ENCODE measurements at regions not wholly inside any gene's neighbourhood (a gene's known extent, or its start where the extent isn't known, plus 50 kb on each side); places are given as distances from the start of the nearest gene placed in this dataset.

DNA sequence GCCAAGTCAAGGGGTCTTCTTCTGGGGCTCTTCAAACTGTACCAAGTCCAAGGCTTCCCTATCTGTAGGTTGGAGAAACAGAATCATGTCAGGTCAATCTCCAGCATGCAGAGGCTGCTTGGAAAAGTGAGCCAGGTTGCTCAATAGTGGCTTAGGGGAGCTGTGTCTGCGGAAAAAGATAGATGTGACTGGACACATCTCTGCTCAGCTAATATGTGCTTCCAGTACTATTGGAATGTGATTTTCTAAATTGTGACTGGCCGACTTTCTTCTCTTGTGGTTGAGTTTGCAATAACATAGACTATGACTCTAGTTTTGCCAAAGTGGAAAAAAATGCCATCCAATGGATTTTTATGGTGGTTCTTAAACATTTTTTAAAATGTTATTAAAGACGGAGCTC is 136.7 kb downstream of the BOD1 start:
- DNase-seq, result no peak
- WGBS (ENCODE audit: insufficient coverage), result 57% methylated on average over 3 of the region's 3 CpGs
- ChIA-PET POLR2A (no interaction called here), CTCF (no interaction called here)
- Histone ChIP-seq H3K4me1 (ENCODE audit: control extremely low read depth in 1 of 4, control insufficient read depth in 4 of 4, insufficient read depth in 4 of 4, low read length in 3 of 4) (no peaks in the 10 kb centered on the region), H3K4me3 (ENCODE audit: control insufficient read depth in 1 of 7, extremely low read depth in 1 of 7, insufficient read depth in 4 of 7, low read depth in 2 of 7, low read length in 6 of 7) (no peak overlapping the region), H3K36me3 (ENCODE audit: control insufficient read depth in 4 of 4, insufficient read depth in 4 of 4, low read length in 3 of 4) (no peaks in the 10 kb centered on the region), H3K9me3 (ENCODE audit: control extremely low read depth in 1 of 5, control insufficient read depth in 4 of 5, insufficient read depth in 2 of 5, low read depth in 1 of 5, low read length in 4 of 5) (no peaks in the 10 kb centered on the region), H3K27me3 (replicated peaks in 2 of 5; ENCODE audit: control insufficient read depth in 4 of 5, insufficient read depth in 5 of 5, low read length in 4 of 5) (peaks cover 0 to 24% (median 3%) of the 10 kb centered on the region in 5 experiments), H3K27ac (ENCODE audit: insufficient read depth in 1 of 2, low read depth in 1 of 2, low read length in 2 of 2, poor library complexity in 1 of 2, severe bottlenecking in 2 of 2) (no peak overlapping the region)

- 82% methylated on average over 12 of the region's 13 CpGs for WGBS (ENCODE audit: insufficient coverage)
- Histone ChIP-seq H3K27me3 (replicated peaks in 2 of 5; ENCODE audit: control insufficient read depth in 4 of 5, insufficient read depth in 5 of 5, low read length in 4 of 5) (peaks cover 0 to 28% (median 3%) of the 10 kb centered on the region in 5 experiments), H3K27ac (ENCODE audit: insufficient read depth in 1 of 2, low read depth in 1 of 2, low read length in 2 of 2, poor library complexity in 1 of 2, severe bottlenecking in 2 of 2) (no peak overlapping the region), H3K36me3 (ENCODE audit: control insufficient read depth in 4 of 4, insufficient read depth in 4 of 4, low read length in 3 of 4) (no peaks in the 10 kb centered on the region), H3K4me1 (ENCODE audit: control extremely low read depth in 1 of 4, control insufficient read depth in 4 of 4, insufficient read depth in 4 of 4, low read length in 3 of 4) (no peaks in the 10 kb centered on the region), H3K9me3 (ENCODE audit: control extremely low read depth in 1 of 5, control insufficient read depth in 4 of 5, insufficient read depth in 2 of 5, low read depth in 1 of 5, low read length in 4 of 5) (no peaks in the 10 kb centered on the region), H3K4me3 (ENCODE audit: control insufficient read depth in 1 of 7, extremely low read depth in 1 of 7, insufficient read depth in 4 of 7, low read depth in 2 of 7, low read length in 6 of 7) (no peak overlapping the region)
- DNase-seq, result no peak
- ChIA-PET CTCF (no interaction called here), POLR2A (no interaction called here)
Measured at GRCh38 chr5:173477345-173478040, 139.0 kb downstream of the BOD1 start.

- H3K27ac ChIP-seq (ENCODE audit: insufficient read depth in 1 of 2, low read depth in 1 of 2, low read length in 2 of 2, poor library complexity in 1 of 2, severe bottlenecking in 2 of 2), result no peak overlapping the region
Measured at GRCh38 chr5:173475780-173476179, 140.7 kb downstream of the BOD1 start.

DNA sequence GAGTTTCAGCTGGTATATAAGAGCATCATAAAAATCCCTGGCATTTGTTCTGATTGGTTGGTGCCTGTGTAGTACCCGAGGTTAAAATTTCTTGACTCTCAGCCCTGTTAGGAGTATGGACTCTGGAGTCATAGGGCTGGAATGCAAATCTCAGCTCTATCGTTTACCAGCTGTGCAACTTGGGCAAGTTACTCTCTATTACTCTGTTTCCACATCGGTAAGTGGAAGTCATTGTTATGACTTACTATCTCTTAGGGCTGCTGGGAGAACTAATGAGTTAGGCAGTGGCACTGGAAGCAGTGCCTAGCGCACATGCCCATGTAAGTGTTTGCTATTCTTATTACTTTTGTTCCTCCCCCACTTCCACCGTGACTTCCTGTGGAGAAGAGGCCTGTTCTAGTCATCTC is 141.6 kb downstream of the BOD1 start:
- Histone ChIP-seq H3K4me1 (ENCODE audit: control extremely low read depth in 1 of 4, control insufficient read depth in 4 of 4, insufficient read depth in 4 of 4, low read length in 3 of 4) (no peaks in the 10 kb centered on the region), H3K36me3 (ENCODE audit: control insufficient read depth in 4 of 4, insufficient read depth in 4 of 4, low read length in 3 of 4) (no peaks in the 10 kb centered on the region), H3K9me3 (ENCODE audit: control extremely low read depth in 1 of 5, control insufficient read depth in 4 of 5, insufficient read depth in 2 of 5, low read depth in 1 of 5, low read length in 4 of 5) (no peaks in the 10 kb centered on the region), H3K27me3 (replicated peaks in 2 of 5; ENCODE audit: control insufficient read depth in 4 of 5, insufficient read depth in 5 of 5, low read length in 4 of 5) (peaks cover 0 to 23% (median 0%) of the 10 kb centered on the region in 5 experiments), H3K4me3 (ENCODE audit: control insufficient read depth in 1 of 7, extremely low read depth in 1 of 7, insufficient read depth in 4 of 7, low read depth in 2 of 7, low read length in 6 of 7) (no peak overlapping the region), H3K27ac (ENCODE audit: insufficient read depth in 1 of 2, low read depth in 1 of 2, low read length in 2 of 2, poor library complexity in 1 of 2, severe bottlenecking in 2 of 2) (no peak overlapping the region)
- no peak for DNase-seq
- CTCF ChIA-PET, result no interaction called here
- 81% methylated on average over 3 of the region's 5 CpGs for WGBS (ENCODE audit: insufficient coverage)
- POLR2A ChIA-PET, result interaction anchor here (1.2 kb wide), 1 partner anchor 10 kb away, joined by 3 read pairs; no protein-coding TSS in a partner anchor

More at GRCh38 chr5:173475780-173476179, 140.7 kb downstream of the BOD1 start:
- CTCF ChIA-PET, result no interaction called here
- Histone ChIP-seq H3K27me3 (replicated peaks in 2 of 5; ENCODE audit: control insufficient read depth in 4 of 5, insufficient read depth in 5 of 5, low read length in 4 of 5) (peaks cover 0 to 23% (median 3%) of the 10 kb centered on the region in 5 experiments), H3K36me3 (ENCODE audit: control insufficient read depth in 4 of 4, insufficient read depth in 4 of 4, low read length in 3 of 4) (no peaks in the 10 kb centered on the region), H3K4me1 (ENCODE audit: control extremely low read depth in 1 of 4, control insufficient read depth in 4 of 4, insufficient read depth in 4 of 4, low read length in 3 of 4) (no peaks in the 10 kb centered on the region), H3K9me3 (ENCODE audit: control extremely low read depth in 1 of 5, control insufficient read depth in 4 of 5, insufficient read depth in 2 of 5, low read depth in 1 of 5, low read length in 4 of 5) (no peaks in the 10 kb centered on the region), H3K4me3 (ENCODE audit: control insufficient read depth in 1 of 7, extremely low read depth in 1 of 7, insufficient read depth in 4 of 7, low read depth in 2 of 7, low read length in 6 of 7) (no peak overlapping the region)
- POLR2A ChIA-PET, result no interaction called here
- DNase-seq, result no peak
- no CpG with 5 or more reads among the region's 2 CpGs for WGBS (ENCODE audit: insufficient coverage)

- no peak for DNase-seq
- no CpG with 5 or more reads among the region's 6 CpGs for WGBS (ENCODE audit: insufficient coverage)
- no peaks in the 10 kb centered on the region for H3K36me3 ChIP-seq (ENCODE audit: control insufficient read depth in 4 of 4, insufficient read depth in 4 of 4, low read length in 3 of 4)
- ChIA-PET CTCF (no interaction called here), POLR2A (no interaction called here)
- no peak overlapping the region for H3K27ac ChIP-seq (ENCODE audit: insufficient read depth in 1 of 2, low read depth in 1 of 2, low read length in 2 of 2, poor library complexity in 1 of 2, severe bottlenecking in 2 of 2)
- H3K9me3 ChIP-seq (ENCODE audit: control extremely low read depth in 1 of 5, control insufficient read depth in 4 of 5, insufficient read depth in 2 of 5, low read depth in 1 of 5, low read length in 4 of 5), result no peaks in the 10 kb centered on the region
- H3K4me1 ChIP-seq (ENCODE audit: control extremely low read depth in 1 of 4, control insufficient read depth in 4 of 4, insufficient read depth in 4 of 4, low read length in 3 of 4), result no peaks in the 10 kb centered on the region
- H3K27me3 ChIP-seq (replicated peaks in 2 of 5; ENCODE audit: control insufficient read depth in 4 of 5, insufficient read depth in 5 of 5, low read length in 4 of 5), result peaks cover 0 to 23% (median 0%) of the 10 kb centered on the region in 5 experiments
- H3K4me3 ChIP-seq (ENCODE audit: control insufficient read depth in 1 of 7, extremely low read depth in 1 of 7, insufficient read depth in 4 of 7, low read depth in 2 of 7, low read length in 6 of 7), result no peak overlapping the region
Measured at GRCh38 chr5:173473288-173473687, 143.2 kb downstream of the BOD1 start.

- WGBS (ENCODE audit: insufficient coverage), result 100% methylated on average over 1 of the region's 3 CpGs
- POLR2A ChIA-PET, result no interaction called here
Measured at GRCh38 chr5:173472784-173473278, 143.6 kb downstream of the BOD1 start.

DNA sequence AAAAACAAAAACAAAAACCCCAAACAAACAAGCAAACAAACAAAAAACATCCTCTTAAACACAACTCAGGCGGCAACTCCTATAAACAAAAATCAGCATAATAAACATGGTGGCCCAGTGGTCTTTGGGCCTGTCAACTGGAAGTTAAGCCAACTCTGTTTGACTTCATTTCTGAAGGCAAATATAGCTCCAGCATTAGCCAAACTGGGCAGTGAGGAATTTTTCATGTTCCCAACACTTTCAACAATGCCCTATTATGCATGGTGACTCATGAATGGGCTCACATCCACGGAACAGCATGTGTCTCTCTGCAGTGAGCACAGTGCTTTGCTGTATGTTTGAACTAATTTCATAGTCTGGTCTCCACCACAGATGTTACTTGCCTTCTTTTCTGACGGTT is 143.9 kb upstream of the STC2 start:
- Histone ChIP-seq H3K9me3 (ENCODE audit: control extremely low read depth in 1 of 5, control insufficient read depth in 4 of 5, insufficient read depth in 2 of 5, low read depth in 1 of 5, low read length in 4 of 5) (no peaks in the 10 kb centered on the region), H3K27me3 (replicated peaks in 2 of 5; ENCODE audit: control insufficient read depth in 4 of 5, insufficient read depth in 5 of 5, low read length in 4 of 5) (peaks cover 0 to 13% (median 0%) of the 10 kb centered on the region in 5 experiments), H3K4me3 (ENCODE audit: control insufficient read depth in 1 of 7, extremely low read depth in 1 of 7, insufficient read depth in 4 of 7, low read depth in 2 of 7, low read length in 6 of 7) (no peak overlapping the region), H3K27ac (ENCODE audit: insufficient read depth in 1 of 2, low read depth in 1 of 2, low read length in 2 of 2, poor library complexity in 1 of 2, severe bottlenecking in 2 of 2) (no peak overlapping the region), H3K36me3 (ENCODE audit: control insufficient read depth in 4 of 4, insufficient read depth in 4 of 4, low read length in 3 of 4) (no peaks in the 10 kb centered on the region), H3K4me1 (ENCODE audit: control extremely low read depth in 1 of 4, control insufficient read depth in 4 of 4, insufficient read depth in 4 of 4, low read length in 3 of 4) (no peaks in the 10 kb centered on the region)
- POLR2A ChIA-PET, result no interaction called here
- CTCF ChIA-PET, result no interaction called here
- DNase-seq, result no peak
- 89% methylated on average over 3 of the region's 3 CpGs for WGBS (ENCODE audit: insufficient coverage)

More at GRCh38 chr5:173472784-173473278, 143.6 kb downstream of the BOD1 start:
- H3K27ac ChIP-seq (ENCODE audit: insufficient read depth in 1 of 2, low read depth in 1 of 2, low read length in 2 of 2, poor library complexity in 1 of 2, severe bottlenecking in 2 of 2), result no peak overlapping the region
- peaks cover 0 to 19% (median 0%) of the 10 kb centered on the region in 5 experiments for H3K27me3 ChIP-seq (replicated peaks in 2 of 5; ENCODE audit: control insufficient read depth in 4 of 5, insufficient read depth in 5 of 5, low read length in 4 of 5)
- no peak for DNase-seq
- H3K36me3 ChIP-seq (ENCODE audit: control insufficient read depth in 4 of 4, insufficient read depth in 4 of 4, low read length in 3 of 4), result no peaks in the 10 kb centered on the region
- no peaks in the 10 kb centered on the region for H3K4me1 ChIP-seq (ENCODE audit: control extremely low read depth in 1 of 4, control insufficient read depth in 4 of 4, insufficient read depth in 4 of 4, low read length in 3 of 4)
- H3K9me3 ChIP-seq (ENCODE audit: control extremely low read depth in 1 of 5, control insufficient read depth in 4 of 5, insufficient read depth in 2 of 5, low read depth in 1 of 5, low read length in 4 of 5), result no peaks in the 10 kb centered on the region
- no peak overlapping the region for H3K4me3 ChIP-seq (ENCODE audit: control insufficient read depth in 1 of 7, extremely low read depth in 1 of 7, insufficient read depth in 4 of 7, low read depth in 2 of 7, low read length in 6 of 7)
- CTCF ChIA-PET, result no interaction called here

Data from common myeloid progenitor, CD34-positive (primary cell).